DOHH2 (cell line): ENCODE measurements at regions not wholly inside any gene's neighbourhood (a gene's known extent, or its start where the extent isn't known, plus 50 kb on each side); places are given as distances from the start of the nearest gene placed in this dataset.

Experiments
- CTCF ChIP-seq: fragments of 200-600 bp; sonication (generic); IDR thresholded peaks from one replicate; pipeline ENCODE4 v1.5.1; 2014; ENCODE audit warnings: antibody characterized with exemption, mild to moderate bottlenecking, low read depth, low read length; ENCODE audit not compliant: poor library complexity, severe bottlenecking
- EZH2phosphoT487 ChIP-seq: fragments of 200-600 bp; sonication (generic); IDR thresholded peaks from 2 replicates; pipeline ENCODE4 v1.6.1; 2017; ENCODE audit warnings: borderline replicate concordance, mild to moderate bottlenecking, antibody characterized with exemption, low read length, moderate library complexity, mixed read lengths

GRCh38 chr6:138607478-138608433, 108.5 kb upstream of the NHSL1 start:
- TF ChIP-seq CTCF (no peak), EZH2phosphoT487 (no peak)
